K562 (cell line): ENCODE measurements at regions not wholly inside any gene's neighbourhood (a gene's known extent, or its start where the extent isn't known, plus 50 kb on each side); places are given as distances from the start of the nearest gene placed in this dataset.

Source experiments
- ARID3A ChIP-seq: IDR thresholded peaks from 2 replicates; pipeline ENCODE4 v1.6.1; 2012; ENCODE audit warnings: low read depth, low read length, improper control_type of control experiment, borderline replicate concordance
- CTCF ChIP-seq, 3 experiments: IDR thresholded peaks in 2 of 3; conservative IDR thresholded peaks in 1 of 3; 2 replicates each; pipeline ENCODE4 v1.5.1; 2011 to 2012; ENCODE audit warnings: low read length in 3 of 3, mild to moderate bottlenecking in 3 of 3, control low read depth in 2 of 3, improper control_type of control experiment in 1 of 3, inconsistent platforms in 1 of 3, low read depth in 1 of 3, mixed read lengths in 1 of 3, moderate library complexity in 1 of 3; ENCODE audit not compliant: insufficient read depth in 2 of 3
- REST ChIP-seq, 2 experiments: fragments of 450-650 bp; formaldehyde crosslinking in 1 of 2; IDR thresholded peaks; 2 replicates each; pipeline versions ENCODE4 v1.4.0 to v1.6.1; 2014 to 2020; ENCODE audit warnings: mild to moderate bottlenecking in 2 of 2, borderline replicate concordance in 1 of 2, low read depth in 1 of 2
- TBP ChIP-seq: optimal IDR thresholded peaks from 2 replicates; pipeline ENCODE3; 2011; ENCODE audit warnings: low read depth, low read length, improper control_type of control experiment
- TFAM ChIP-seq: fragments of 250-450 bp; sonication (Bioruptor Pico); conservative IDR thresholded peaks from 2 replicates; pipeline ENCODE4 v1.5.0; 2021; ENCODE audit warnings: mild to moderate bottlenecking, moderate library complexity
- ZBTB49 ChIP-seq: sonication (generic); formaldehyde crosslinking; IDR thresholded peaks from 2 replicates; pipeline ENCODE4 v1.8.0; 2022; ENCODE audit warnings: missing genetic modification reagents, mild to moderate bottlenecking, borderline replicate concordance
- ZNF140 ChIP-seq: fragments of 250-450 bp; sonication (Bioruptor Pico); IDR thresholded peaks from 2 replicates; pipeline ENCODE4 v1.8.0; 2021; ENCODE audit warnings: moderate library complexity, mild to moderate bottlenecking, inconsistent platforms
- ZNF324 ChIP-seq: fragments of 250-450 bp; sonication (Bioruptor Pico); IDR thresholded peaks from 2 replicates; pipeline ENCODE4 v1.4.0; 2020; ENCODE audit warnings: mild to moderate bottlenecking

- TF ChIP-seq ZNF324 (CRISPR knock-in tag), result no peak
- TF ChIP-seq REST (IDR thresholded peaks at IDR 0.05; ENCODE audit: borderline replicate concordance), result no peak
- TF ChIP-seq REST (CRISPR knock-in tag; IDR thresholded peaks at IDR 0.05; ENCODE audit: low read depth), result no peak
- TF ChIP-seq TFAM (CRISPR knock-in tag), result no peak
- no peak for TF ChIP-seq ZBTB49
- no peak for TF ChIP-seq ZNF140 (CRISPR knock-in tag)
- TF ChIP-seq CTCF (IDR thresholded peaks at IDR 0.05 in 2 of 3, conservative IDR thresholded peaks at IDR 0.05 in 1 of 3; ENCODE audit: insufficient read depth in 2 of 3, low read depth in 1 of 3, low read length in 3 of 3), result no peak
- TF ChIP-seq TBP, result no peak
- no peak for TF ChIP-seq ARID3A
These were observed 111.4 kb upstream of the CDC42EP3 start for GRCh38 chr2:37782721-37783371.
